ENCODE measurements at regions not wholly inside any gene's neighbourhood (a gene's known extent, or its start where the extent isn't known, plus 50 kb on each side); places are given as distances from the start of the nearest gene placed in this dataset.

- no peak for DNase-seq (ENCODE audit: low read depth)
These were observed 724.0 kb downstream of the IRX1 start for GRCh38 chr5:4319478-4320128.

DNA sequence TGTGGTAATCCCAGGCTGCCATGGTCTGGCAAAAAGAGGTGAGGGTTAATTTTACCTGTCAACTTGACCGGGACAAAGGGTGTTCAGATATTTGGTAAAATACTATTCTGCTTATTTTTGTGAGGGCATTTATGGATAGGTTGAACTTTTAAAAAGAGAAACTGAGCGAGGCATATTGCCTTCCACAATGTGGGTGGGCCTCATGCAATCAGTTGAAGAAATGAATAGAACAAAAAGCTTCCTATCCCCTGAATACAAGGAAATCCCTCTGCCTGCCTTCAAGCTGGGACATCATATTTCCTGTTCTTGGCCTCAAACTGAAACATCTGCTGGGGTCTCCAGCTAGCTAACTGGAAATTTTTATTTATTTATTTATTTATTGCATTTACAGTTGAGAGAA is 734.7 kb downstream of the IRX1 start:
- DNase-seq (ENCODE audit: low read depth) = no peak

GRCh38 chr5:4335078-4335477 is 739.4 kb downstream of the IRX1 start:
- no peak for DNase-seq (ENCODE audit: low read depth)

DNA sequence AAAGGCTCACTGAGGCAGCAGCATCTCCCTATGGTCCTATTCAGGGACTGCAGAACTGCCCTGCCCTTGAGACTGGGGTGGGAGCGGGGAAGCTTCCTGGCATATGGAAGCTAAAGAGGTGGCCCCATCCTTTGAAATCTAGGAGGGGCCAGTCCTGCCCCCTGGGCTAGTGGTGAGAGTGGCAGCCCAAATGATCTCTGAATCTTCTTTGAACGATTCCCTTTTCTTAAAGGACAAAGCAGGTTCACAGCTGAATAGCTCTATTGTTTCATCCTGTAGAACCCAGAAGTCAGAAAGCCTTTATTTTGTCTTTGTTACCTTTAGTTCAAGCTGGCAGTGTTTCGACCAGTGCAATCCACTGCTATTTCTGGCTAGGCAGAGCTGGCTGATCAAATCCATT is 741.9 kb downstream of the IRX1 start:
- no peak for DNase-seq (ENCODE audit: low read depth)

DNA sequence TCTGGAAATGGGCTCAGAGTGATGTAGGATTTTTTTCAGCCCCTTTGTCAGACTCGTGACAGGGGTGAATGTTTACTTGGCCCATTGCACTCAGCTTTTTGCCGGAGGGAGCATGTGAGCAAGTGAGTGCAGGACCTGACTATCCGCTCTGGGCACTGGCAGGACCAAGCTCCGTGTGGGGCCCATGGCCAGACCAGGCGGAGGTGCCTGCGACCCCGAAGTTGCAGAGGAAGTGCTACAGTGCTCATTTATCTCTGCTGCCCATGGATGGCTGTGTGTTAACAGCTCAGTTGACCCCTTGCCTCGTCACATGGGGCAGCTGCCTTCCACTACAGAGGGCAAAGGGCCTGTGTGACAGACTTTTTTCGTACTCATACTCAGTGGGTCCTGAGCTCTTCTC is 744.3 kb downstream of the IRX1 start:
- no peak for DNase-seq (ENCODE audit: low read depth)

- no peak for DNase-seq (ENCODE audit: low read depth)
These were observed 750.2 kb downstream of the IRX1 start for GRCh38 chr5:4345850-4346249.

DNA sequence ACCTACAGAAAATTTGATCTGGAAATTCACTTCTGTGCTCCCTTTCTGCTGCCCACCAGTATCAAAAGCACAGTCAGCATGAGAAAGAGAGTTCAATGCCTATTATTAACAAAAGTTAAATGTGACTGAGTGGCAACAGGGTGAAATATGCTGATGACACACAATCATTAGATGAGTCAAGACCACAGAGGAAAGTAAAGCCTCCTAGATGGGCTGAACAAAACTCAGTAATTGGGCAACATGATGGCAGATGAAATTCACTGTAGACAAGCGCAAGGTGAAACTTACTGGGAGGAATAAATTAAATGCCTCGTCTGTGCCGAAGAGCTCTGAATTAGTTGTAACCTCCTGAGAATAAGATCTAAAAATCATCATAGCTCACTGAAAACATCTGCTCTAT is 752.8 kb downstream of the IRX1 start:
- DNase-seq (ENCODE audit: low read depth) = no peak

DNA sequence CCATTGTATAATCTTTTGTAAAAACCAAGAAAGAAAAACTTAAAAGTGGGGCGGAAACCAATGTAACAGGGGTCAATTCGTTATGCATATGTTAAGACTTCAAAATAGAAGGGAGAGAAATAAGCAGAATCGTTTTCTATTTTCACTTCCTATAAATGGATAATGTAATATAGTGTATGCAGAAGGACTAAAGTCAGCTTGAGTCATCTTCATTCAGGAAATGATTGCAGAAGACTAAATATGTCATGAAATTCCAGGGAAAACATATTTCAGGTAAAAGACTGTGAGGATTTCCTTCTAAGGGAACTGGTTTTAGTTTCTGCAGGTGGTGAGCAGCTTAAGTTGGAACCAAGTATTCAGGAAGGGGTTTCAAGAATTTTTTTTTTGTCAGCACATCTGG is 753.3 kb downstream of the IRX1 start:
- DNase-seq (ENCODE audit: low read depth) = no peak

- no peak for DNase-seq (ENCODE audit: low read depth)
These were observed 760.6 kb downstream of the IRX1 start for GRCh38 chr5:4356201-4356600.

DNA sequence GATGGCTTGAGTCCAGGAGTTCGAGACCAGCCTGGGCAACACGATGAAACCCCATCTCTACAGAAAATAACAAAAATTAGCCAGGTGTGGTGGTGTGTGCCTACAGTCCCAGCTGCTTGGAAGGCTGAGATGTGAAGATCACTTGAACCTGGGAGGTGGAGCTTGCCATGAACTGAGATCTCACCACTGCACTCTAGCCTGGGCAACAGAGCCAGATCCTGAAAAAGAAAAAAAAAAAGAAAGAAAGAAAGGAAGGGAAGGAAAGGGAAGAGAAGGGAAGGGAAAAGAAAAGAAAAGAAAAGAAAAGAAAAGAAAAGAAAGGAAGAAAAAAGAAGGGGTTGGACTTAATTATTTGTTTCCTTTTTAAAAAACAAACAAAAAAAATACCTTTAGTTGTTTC is 764.2 kb downstream of the IRX1 start:
- DNase-seq (ENCODE audit: low read depth) = no peak

GRCh38 chr5:4361753-4362152 is 766.1 kb downstream of the IRX1 start:
- no peak for DNase-seq (ENCODE audit: low read depth)

DNA sequence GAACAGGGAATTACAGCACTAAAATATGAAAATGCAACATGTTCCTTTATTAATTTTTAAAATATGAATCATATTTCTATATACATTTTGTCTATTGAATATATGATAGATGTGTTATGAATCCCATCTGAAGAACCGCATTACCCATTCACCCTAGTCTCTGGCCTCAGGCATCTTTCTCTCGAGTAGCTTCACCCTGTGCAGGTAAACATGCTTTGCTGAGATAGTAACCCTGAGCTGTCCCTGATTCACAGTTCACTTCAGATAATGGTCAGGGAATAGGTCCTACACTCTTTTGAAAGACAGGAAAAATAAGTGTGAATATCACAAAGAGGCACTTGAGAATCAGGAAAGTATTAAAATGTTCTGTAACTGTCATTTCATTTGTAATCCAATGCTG is 766.8 kb downstream of the IRX1 start:
- DNase-seq (ENCODE audit: low read depth) = no peak

- no peak for DNase-seq (ENCODE audit: low read depth)
These were observed 767.4 kb downstream of the IRX1 start for GRCh38 chr5:4363045-4363444.

- no peak for DNase-seq (ENCODE audit: low read depth)
These were observed 771.0 kb downstream of the IRX1 start for GRCh38 chr5:4366628-4367027.

DNA sequence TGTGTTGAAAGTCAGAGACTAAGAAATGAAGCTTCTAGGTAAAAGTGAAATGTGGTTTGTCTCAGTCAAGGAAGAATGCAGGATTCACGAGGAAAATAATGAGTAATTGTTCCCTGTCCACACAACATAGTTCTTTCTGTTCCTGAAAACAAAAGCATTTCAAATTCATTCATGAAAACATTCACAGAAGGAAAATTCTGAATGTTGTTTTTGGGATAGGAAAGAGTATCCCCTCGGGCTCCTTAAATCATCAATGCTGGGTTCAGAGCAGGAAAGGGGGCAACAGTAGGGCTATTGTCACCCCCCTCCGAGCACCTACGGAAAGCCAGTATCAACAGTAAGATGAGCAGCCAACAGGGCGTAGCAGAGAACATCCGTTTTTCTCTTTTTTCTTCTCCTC is 769.9 kb upstream of the ADAMTS16 start:
- DNase-seq (ENCODE audit: low read depth) = no peak

GRCh38 chr5:4372481-4372880 is 767.6 kb upstream of the ADAMTS16 start:
- no peak for DNase-seq (ENCODE audit: low read depth)

GRCh38 chr5:4373051-4373820 is 766.9 kb upstream of the ADAMTS16 start:
- DNase-seq (ENCODE audit: low read depth) = no peak

GRCh38 chr5:4374866-4375265 is 765.3 kb upstream of the ADAMTS16 start:
- DNase-seq (ENCODE audit: low read depth) = no peak

DNA sequence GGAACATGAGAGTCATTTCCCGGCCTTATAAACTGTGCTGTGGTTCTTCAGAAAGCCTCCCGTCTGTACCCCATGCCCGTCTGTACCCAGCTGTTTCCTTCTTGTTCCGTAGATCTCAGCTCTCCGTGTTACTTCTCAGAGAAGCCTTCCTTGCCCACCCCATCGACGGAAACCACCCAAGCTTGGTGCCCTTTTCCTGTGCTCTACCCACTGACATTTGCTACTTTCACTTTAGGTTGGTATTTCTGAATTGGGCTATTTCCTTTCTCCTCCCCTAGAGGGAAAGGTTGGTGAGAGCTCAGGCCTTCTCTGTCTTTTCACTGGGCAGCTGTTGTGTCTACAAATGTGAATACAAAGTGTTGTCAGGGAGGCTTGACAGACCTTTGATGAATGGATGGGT is 764.5 kb upstream of the ADAMTS16 start:
- DNase-seq (ENCODE audit: low read depth) = no peak

DNA sequence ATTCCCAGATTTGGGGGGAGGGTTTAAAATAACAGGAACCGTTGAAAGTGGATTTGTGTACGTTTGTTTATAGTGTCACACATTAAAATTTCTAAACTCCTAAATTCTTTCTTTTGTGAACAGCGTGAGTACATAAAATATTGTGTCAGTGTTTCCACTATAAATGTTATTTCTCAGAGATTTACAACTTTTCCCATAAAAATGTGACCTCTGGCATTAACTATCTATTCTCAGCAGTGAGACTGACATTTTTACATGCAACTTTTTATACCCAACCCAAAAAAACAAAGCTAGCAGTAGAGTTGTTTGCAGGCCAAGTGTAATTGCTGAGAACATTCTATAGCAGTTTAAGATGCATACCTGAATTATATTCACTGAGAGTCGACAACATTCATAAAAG is 757.0 kb upstream of the ADAMTS16 start:
- no peak for DNase-seq (ENCODE audit: low read depth)

GRCh38 chr5:4383518-4384198 is 756.5 kb upstream of the ADAMTS16 start:
- no peak for DNase-seq (ENCODE audit: low read depth)

GRCh38 chr5:4384649-4385048 is 755.5 kb upstream of the ADAMTS16 start:
- no peak for DNase-seq (ENCODE audit: low read depth)

DNA sequence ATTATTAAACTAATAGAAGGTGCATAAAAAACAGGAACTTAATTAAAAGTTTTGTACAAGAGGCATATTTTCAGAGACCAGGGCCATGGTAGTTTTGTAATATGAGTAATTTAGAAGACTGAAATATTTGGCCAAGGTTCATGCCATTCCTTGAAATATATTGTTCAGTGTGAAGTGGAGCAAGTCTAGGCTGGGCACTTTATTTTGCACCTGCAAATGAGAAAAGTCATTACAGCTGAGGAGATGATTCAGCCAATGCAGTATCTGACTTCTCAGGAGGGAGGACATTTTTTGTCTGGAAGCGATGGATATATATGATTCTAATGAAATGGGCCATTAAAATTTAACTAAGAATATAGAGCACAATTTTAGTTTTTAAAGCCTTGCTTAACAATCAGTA is 754.0 kb upstream of the ADAMTS16 start:
- DNase-seq (ENCODE audit: low read depth) = no peak

All from stimulated activated CD8-positive, alpha-beta memory T cell treated with anti-CD3 and anti-CD28 coated beads, Interleukin-7, amount 100 ng/mL, for 24 hours (primary cell).